Esophagus (tissue), 2 donors: ENCODE measurements at regions not wholly inside any gene's neighbourhood (a gene's known extent, or its start where the extent isn't known, plus 50 kb on each side); places are given as distances from the start of the nearest gene placed in this dataset.

Experiments used
- H3K27ac ChIP-seq, 2 donors: one replicate each; pipeline ENCODE4 v1.5.1; 2013; ENCODE audit warnings: low read depth in 2 of 2, mild to moderate bottlenecking in 2 of 2, inconsistent platforms in 1 of 2, low read length in 1 of 2, moderate library complexity in 1 of 2
- H3K27me3 ChIP-seq, 2 donors: one replicate each; pipeline ENCODE4 v1.6.1; 2013; ENCODE audit warnings: low read length in 2 of 2, control low read depth in 1 of 2, mild to moderate bottlenecking in 1 of 2; ENCODE audit not compliant: insufficient read depth in 2 of 2, control insufficient read depth in 1 of 2
- H3K36me3 ChIP-seq, 2 donors: one replicate each; pipeline ENCODE4 v1.6.1; 2013; ENCODE audit warnings: low read length in 1 of 2; ENCODE audit not compliant: control insufficient read depth in 2 of 2, insufficient read depth in 2 of 2
- H3K4me1 ChIP-seq, 2 donors: one replicate each; pipeline ENCODE4 v1.6.1; 2013; ENCODE audit warnings: low read length in 1 of 2; ENCODE audit not compliant: control insufficient read depth in 2 of 2, insufficient read depth in 2 of 2
- H3K4me3 ChIP-seq, 2 donors: one replicate each; pipeline ENCODE4 v1.5.1; 2013; ENCODE audit warnings: low read length in 2 of 2, mild to moderate bottlenecking in 2 of 2, low read depth in 1 of 2, moderate library complexity in 1 of 2
- H3K9me3 ChIP-seq, 2 donors: one replicate each; pipeline ENCODE4 v1.6.1; 2013; ENCODE audit warnings: mild to moderate bottlenecking in 2 of 2, low read depth in 1 of 2, low read length in 1 of 2, moderate library complexity in 1 of 2; ENCODE audit not compliant: control insufficient read depth in 2 of 2, insufficient read depth in 1 of 2
- WGBS, 2 donors: extraction: QIAGEN DNeasy Blood & Tissue Kit; methylation state at CpG; one replicate each; pipeline ENCODE4 v1.1.7; 2013; 5-methylcytosine and 5-hydroxymethylcytosine counted together
- donor health status: healthy with polysubstance abuse.
- donor health status: Bipolar disorder and iron deficiency.

DNA sequence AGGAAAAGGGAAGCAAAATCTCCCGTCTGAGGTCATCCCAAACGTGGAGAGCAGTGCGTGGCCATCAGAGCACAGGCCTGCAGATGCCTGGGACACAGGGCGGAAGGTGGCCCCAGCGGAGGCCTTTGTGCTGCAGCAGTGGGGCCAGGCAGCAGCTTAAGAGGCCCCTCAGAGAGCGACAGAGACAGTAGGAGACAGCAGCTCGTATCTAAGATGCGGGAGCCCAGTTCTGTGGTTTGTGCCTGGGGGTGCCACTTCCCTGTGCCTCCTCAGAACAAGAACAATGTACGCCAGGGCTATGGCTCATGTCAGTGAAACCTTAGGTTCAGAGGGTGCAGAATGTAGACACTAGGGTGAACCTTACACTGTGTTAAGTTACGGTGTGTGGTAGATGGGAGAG is 316.6 kb upstream of the AKR1E2 start:
- Histone ChIP-seq H3K36me3 (no peaks in the 10 kb centered on the region), H3K4me3 (no peak overlapping the region), H3K27ac (no peak overlapping the region), H3K27me3 (no peaks in the 10 kb centered on the region), H3K9me3 (no peaks in the 10 kb centered on the region), H3K4me1 (no peaks in the 10 kb centered on the region)
- whole genome bisulfite sequencing, 2 donors = 83 to 93% methylated on average over 10 of the region's 10 CpGs

DNA sequence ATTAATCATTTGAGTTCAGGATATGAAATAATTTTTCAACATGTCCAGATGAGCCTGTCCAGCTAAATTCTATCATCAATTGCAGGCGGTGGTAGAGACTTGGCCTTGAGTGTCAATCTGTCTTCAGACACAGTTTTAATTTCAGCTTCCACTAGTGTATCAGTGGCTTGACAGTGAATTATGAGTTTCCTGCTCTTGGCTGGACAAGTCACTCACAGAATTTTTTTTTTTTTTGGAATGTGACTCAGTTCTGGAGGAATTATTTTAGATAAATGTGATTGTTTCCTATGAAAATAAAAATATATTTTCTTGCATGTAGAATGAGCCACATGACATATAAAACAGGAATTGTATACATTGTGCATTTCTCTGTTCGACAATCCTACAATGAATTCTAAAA is 319.9 kb upstream of the AKR1E2 start:
- H3K27ac ChIP-seq = no peak overlapping the region
- WGBS, 2 donors = 84 to 88% methylated on average over 2 of the region's 2 CpGs
- H3K4me1 ChIP-seq = no peaks in the 10 kb centered on the region
- no peak overlapping the region for H3K4me3 ChIP-seq
- no peaks in the 10 kb centered on the region for H3K36me3 ChIP-seq
- H3K9me3 ChIP-seq = no peaks in the 10 kb centered on the region
- H3K27me3 ChIP-seq = no peaks in the 10 kb centered on the region

DNA sequence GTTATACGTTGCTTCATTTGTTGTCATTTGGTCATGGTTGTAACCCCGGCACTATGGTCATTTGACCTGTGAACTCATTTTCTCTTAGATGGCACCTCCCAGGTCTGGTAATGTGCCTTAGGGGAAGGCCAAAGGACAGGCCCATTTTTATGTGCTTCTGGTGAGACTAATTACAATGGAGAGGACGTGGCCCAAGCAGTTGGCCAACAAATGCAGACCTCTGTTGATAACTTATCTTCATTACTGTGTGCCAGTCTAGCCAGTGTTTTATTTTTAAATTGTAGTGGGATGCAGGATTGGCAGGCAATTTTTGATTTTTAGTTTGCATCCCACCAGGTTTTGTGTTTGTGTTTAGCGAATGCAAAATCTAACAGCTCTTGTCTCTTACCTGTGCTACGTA is 321.5 kb upstream of the AKR1E2 start:
- Histone ChIP-seq H3K9me3 (no peaks in the 10 kb centered on the region), H3K27ac (no peak overlapping the region), H3K27me3 (no peaks in the 10 kb centered on the region), H3K4me3 (no peak overlapping the region), H3K4me1 (no peaks in the 10 kb centered on the region), H3K36me3 (no peaks in the 10 kb centered on the region)
- WGBS, 2 donors = 90 to 96% methylated on average over 5 of the region's 5 CpGs

DNA sequence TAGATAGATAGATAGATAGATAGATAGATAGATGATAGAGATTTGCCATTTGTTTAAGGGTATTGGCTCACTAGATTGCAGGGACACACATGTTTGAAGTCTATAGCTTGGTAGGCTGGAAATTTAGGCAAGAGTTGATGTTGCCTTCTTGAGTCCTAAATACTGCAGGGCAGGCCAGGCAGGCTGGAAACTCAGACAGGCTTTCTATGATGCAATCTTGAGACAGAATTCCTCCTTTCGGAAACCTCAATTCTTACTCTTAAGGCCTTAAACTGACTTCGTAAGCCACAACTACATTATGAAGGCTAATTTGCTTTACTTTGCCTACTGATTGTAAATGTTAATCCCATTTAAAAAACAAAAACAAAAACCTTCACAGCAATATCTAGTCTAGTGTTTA is 322.9 kb upstream of the AKR1E2 start:
- Histone ChIP-seq H3K9me3 (no peaks in the 10 kb centered on the region), H3K27ac (no peak overlapping the region), H3K36me3 (no peaks in the 10 kb centered on the region), H3K4me1 (no peaks in the 10 kb centered on the region), H3K27me3 (no peaks in the 10 kb centered on the region), H3K4me3 (no peak overlapping the region)
- 93 to 96% methylated on average over 2 of the region's 2 CpGs for WGBS, 2 donors

DNA sequence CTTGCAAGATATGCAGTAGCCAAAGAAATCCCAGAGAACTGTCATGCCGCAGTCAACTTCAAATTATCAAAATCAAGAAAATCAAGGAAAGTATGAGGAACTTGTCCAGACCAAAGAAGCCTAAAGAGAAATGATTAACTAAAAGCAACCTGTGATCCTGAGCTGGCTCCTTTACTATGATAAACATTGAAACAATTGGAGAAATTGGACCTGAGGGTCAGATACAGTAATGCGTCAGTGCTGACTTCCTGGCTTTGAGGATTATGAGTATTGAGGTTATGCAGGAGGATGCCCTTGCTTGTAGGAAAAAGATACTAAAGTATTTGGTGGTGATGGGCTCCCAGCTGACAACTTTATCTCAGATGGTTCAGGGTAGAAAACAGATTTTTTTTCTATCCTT is 324.7 kb upstream of the AKR1E2 start:
- Histone ChIP-seq H3K36me3 (no peaks in the 10 kb centered on the region), H3K27ac (no peak overlapping the region), H3K4me3 (no peak overlapping the region), H3K4me1 (no peaks in the 10 kb centered on the region), H3K27me3 (no peaks in the 10 kb centered on the region), H3K9me3 (no peaks in the 10 kb centered on the region)
- 71 to 89% methylated on average over 2 of the region's 2 CpGs for WGBS, 2 donors

DNA sequence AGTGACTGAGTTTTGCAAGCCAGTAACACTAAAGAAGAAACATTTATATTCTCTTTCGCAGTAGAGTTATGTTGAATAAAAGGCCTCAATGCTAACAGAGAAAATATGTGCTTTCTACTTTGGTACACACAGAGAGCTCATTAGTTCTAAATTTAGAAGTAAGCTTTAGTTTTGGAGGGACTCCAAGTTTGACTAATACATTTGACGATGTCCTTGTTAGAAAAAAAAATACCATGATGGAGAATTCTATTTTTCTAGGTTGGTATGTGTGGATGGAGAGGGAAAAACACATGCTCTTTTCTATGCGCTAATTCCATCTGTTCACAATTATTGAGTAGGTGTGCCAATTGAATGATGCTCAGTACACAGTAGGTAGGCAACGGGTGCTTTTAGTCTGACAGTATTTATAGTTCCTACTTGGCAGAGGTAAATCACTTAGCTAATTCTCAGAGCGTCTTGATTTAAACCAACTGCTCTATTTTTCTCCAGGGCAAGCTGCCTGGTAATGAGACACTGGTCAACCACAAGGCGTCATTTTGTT is 327.2 kb upstream of the AKR1E2 start:
- Histone ChIP-seq H3K36me3 (no peaks in the 10 kb centered on the region), H3K27ac (no peak overlapping the region), H3K4me3 (no peak overlapping the region), H3K9me3 (no peaks in the 10 kb centered on the region), H3K27me3 (no peaks in the 10 kb centered on the region), H3K4me1 (no peaks in the 10 kb centered on the region)
- WGBS, 2 donors = 40 to 46% methylated on average over 6 of the region's 6 CpGs

DNA sequence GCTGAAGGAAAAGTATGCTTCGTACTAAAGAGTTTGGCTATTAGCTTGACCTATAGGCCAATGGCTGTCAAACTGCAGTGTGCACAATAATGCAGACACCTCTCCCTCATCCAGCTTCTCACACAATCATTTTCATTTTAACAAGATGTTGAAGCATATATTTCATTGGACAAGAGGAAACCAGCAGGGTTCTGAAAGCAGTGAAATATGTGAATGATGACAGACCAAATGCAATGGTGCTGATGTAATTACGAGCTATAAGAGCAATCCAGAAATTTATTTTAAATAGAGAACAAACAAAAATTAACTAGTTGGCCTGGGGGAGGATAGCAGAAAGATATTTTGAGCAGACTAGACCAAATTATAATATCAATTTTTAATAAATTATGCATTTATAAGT is 331.5 kb upstream of the AKR1E2 start:
- no peaks in the 10 kb centered on the region for H3K9me3 ChIP-seq
- no peak overlapping the region for H3K4me3 ChIP-seq
- 92 to 94% methylated on average over 2 of the region's 2 CpGs for WGBS, 2 donors
- H3K36me3 ChIP-seq = no peaks in the 10 kb centered on the region
- H3K27me3 ChIP-seq = no peaks in the 10 kb centered on the region
- H3K4me1 ChIP-seq = no peaks in the 10 kb centered on the region
- H3K27ac ChIP-seq = no peak overlapping the region

DNA sequence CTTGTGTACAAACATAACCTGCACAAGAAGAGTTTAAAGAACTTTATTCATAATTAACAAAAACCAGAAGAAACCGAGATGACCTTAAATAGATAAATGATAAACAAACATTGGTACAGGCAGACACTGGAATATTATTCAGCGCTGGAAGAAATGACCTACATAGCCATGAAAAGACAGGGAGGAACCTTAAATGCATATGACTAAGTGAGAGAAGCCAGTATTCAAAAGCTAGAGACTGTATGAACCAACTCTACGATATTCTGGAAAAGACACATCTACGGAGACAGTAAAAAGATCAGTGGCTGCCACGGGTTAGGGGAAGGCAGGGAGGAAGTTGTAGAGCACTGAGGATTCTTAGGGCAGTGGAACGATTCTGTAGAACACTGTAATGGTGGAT is 333.8 kb upstream of the AKR1E2 start:
- Histone ChIP-seq H3K27ac (no peak overlapping the region), H3K27me3 (no peaks in the 10 kb centered on the region), H3K9me3 (no peaks in the 10 kb centered on the region), H3K4me1 (no peaks in the 10 kb centered on the region), H3K4me3 (no peak overlapping the region), H3K36me3 (no peaks in the 10 kb centered on the region)
- 89 to 93% methylated on average over 6 of the region's 6 CpGs for WGBS, 2 donors

DNA sequence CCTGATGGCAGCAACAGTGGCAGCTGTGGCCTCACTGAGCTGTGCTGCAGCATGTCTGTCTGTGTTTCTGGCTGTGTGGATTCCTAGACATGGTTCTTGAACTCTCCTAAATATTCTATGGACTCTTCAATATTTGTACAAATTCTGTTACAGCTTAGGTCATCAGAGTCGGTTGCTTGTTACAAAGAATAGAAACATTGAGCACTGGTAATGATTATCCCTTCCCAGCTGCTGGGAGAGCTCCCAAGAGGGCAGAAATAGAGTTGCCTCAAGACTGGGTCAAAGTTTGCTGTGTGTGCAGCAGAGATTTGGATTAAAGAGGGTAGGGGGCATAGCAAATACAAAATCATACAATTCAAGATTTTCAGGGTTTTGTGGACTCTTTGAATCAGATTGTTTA is 337.1 kb upstream of the AKR1E2 start:
- H3K36me3 ChIP-seq = no peaks in the 10 kb centered on the region
- no peaks in the 10 kb centered on the region for H3K4me1 ChIP-seq
- no peaks in the 10 kb centered on the region for H3K9me3 ChIP-seq
- no peaks in the 10 kb centered on the region for H3K27me3 ChIP-seq
- 39 to 50% methylated on average over 1 of the region's 1 CpG for WGBS, 2 donors
- no peak overlapping the region for H3K27ac ChIP-seq
- no peak overlapping the region for H3K4me3 ChIP-seq

DNA sequence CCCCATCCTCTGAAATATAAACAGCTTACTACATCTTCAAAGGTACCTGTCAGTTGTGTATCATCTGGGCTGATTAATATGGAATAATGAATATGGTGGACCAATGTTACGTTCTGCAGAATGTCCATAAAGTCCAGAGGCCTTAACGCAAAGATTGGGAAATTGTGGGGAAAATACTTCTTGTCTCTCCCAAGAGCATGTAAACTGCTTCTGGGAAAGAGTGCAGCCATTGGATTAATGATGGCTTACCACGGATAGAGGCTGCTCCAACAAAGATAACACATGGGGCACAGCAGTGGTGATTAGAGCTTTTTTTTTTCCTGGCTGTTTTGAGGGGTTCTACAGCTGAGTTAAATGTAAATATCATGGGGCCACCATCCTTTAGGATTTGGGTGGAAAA is 340.4 kb upstream of the AKR1E2 start:
- Histone ChIP-seq H3K4me1 (no peaks in the 10 kb centered on the region), H3K27me3 (no peaks in the 10 kb centered on the region), H3K9me3 (no peaks in the 10 kb centered on the region), H3K4me3 (no peak overlapping the region), H3K27ac (no peak overlapping the region), H3K36me3 (no peaks in the 10 kb centered on the region)
- WGBS, 2 donors = 84 to 88% methylated on average over 3 of the region's 3 CpGs
